ENCODE measurements at regions not wholly inside any gene's neighbourhood (a gene's known extent, or its start where the extent isn't known, plus 50 kb on each side); places are given as distances from the start of the nearest gene placed in this dataset.

GRCh38 chr3:30069056-30069455 is 537.3 kb upstream of the TGFBR2 start:
- DNase-seq: no peak

DNA sequence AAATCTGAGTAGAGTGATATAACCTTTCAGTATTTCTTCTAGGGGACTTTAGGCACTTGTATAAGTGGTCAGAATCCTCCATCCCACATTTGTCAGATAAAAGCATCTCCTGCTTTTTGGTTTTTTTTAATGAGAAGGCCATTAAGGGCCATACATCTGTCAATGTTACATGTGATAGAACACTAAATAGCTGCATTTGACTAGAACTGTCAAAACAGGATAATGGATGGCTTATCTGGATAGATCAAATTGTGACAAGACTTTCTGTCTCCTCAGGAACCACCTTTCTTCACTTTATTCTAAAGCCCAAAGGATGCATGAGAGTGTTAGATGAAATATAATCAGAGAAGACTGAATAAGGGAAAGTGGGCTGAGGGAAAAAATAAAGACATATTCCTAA is 533.4 kb upstream of the TGFBR2 start:
- no peak for DNase-seq

DNA sequence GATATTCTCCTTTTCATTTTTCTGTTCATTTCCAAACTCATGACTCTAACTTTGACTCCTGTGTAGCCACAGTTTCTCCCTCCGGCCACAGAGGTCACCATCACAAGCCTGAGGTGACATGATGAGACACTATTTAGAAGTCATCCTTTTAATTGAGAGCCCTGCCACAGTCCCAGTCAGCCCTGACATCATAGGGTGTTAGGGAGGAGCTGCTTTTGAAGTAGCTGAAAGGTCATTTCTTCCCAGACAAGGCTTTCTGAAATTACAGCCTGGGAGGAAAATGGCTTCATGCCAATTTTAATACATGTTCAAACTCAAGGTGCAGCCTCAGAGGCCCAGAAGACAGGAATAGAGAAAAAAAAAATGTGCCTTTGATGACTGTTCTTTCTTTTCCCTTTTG is 532.8 kb upstream of the TGFBR2 start:
- DNase-seq: no peak

DNA sequence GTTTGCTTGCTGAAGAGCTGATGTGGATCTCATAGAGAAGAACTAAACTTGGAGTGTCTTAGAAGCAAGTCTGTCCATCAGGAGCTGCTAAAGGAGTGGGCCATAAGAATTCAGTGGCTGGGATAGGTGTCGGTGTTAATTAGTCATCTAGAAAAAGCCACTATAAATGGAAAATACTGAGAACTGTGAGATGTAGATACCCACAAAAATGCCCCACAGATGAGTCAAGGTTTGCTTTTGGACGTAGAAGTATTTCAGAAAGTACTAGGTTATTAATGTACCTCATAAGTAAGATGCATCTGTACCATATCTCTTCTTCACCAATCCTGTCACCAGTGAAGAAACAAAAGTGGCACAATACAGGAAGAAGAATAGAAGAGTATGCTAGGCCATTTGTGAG is 530.9 kb upstream of the TGFBR2 start:
- DNase-seq: no peak

DNA sequence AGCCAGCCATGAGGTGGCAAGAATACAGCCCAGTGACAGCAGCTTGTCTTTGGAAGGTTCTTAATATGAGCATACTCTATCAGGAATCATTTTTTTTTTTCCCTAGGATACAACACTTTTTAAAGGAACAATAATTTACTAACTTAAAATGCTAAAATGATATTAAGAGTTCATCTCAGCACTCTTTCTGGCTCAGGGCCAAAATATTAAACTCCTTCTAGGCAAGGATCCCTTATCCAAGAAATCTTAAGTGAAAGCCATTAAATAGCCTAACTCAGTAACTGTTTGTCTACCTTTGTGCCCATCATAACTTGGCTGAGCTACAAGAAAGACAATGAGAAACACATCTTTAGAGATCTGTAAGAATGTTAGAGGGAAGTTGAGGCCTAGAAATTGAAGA is 529.5 kb upstream of the TGFBR2 start:
- no peak for DNase-seq

DNA sequence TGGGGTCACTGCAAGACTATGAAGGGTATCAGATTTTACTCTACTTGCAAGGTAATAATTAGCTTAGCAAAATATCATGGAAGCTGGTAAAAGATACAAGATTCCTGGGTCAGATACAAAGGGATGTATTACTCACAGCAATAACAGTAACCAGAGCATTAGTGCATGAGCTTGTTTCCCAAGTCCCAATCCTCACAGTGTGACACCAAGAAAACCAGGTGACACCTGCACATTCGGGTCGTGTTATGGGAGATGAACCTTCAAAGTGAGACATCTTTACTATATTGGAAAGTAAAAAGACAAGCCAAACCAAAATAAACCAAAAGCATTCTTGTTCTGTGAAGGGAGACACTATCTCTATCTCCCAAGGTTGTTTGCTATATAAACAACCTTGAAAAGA is 528.7 kb upstream of the TGFBR2 start:
- no peak for DNase-seq

- no peak for DNase-seq
Measured at GRCh38 chr3:30078736-30079135, 527.7 kb upstream of the TGFBR2 start.

- DNase-seq: no peak
Measured at GRCh38 chr3:30081904-30082303, 524.5 kb upstream of the TGFBR2 start.

GRCh38 chr3:30082652-30083051 is 523.7 kb upstream of the TGFBR2 start:
- no peak for DNase-seq

GRCh38 chr3:30083315-30083714 is 523.1 kb upstream of the TGFBR2 start:
- DNase-seq: no peak

DNA sequence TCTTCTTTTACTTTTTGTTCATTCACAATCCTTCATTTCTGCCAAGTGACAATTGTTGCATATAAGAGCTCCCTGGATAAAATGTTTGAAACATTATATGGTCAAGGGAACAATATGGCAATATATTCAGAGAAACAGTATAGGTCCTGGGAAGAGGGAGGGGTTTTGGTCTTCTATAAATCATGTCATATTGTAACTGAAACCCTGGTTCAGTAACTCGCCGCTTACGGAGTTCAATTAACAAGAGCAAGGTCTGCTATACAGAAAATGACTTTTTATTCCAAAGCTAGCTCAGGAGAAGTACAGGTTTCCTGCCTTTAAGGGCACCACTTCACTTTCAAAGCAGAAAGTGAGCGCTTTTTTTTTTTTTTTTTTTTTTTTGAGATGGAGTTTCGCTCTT is 522.1 kb upstream of the TGFBR2 start:
- DNase-seq: no peak

- DNase-seq: no peak
Measured at GRCh38 chr3:30084971-30085403, 521.4 kb upstream of the TGFBR2 start.

GRCh38 chr3:30085486-30085885 is 520.9 kb upstream of the TGFBR2 start:
- no peak for DNase-seq

- no peak for DNase-seq
Measured at GRCh38 chr3:30091686-30092085, 514.7 kb upstream of the TGFBR2 start.

DNA sequence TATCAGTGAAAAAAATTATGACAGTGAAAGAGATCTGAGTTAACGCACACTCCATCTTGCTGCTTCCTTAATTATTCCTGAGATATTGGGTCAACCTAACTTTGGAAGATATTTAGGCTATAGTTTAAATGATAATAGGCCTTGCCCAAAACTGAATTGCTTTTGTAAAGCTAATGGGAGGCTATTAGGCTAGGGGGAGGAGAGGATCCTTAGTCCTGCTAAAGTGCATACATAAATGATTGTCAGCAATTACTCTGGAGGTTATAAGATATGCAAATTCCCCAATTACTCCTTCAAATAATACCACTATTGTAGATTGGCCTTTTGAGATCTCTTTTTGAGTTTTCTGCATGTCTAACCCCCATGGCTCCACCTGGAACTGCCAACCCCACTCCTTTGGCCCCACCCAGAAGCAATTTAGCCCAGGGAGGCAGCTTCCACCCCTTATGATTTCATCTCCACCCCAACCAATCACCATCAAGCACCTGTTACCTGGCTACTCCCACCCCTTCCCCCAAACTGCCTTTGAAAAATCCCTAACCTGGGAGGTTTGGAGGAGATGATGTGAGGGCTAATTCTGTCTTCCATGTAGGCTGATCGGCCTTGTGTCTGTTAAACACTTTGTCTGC is 509.3 kb upstream of the TGFBR2 start:
- DNase-seq: no peak

- DNase-seq: no peak
Measured at GRCh38 chr3:30098243-30098642, 508.2 kb upstream of the TGFBR2 start.

- DNase-seq: peak in 1 of 2 donors; percentile 17
Measured at GRCh38 chr3:30098653-30099455, 507.5 kb upstream of the TGFBR2 start.

DNA sequence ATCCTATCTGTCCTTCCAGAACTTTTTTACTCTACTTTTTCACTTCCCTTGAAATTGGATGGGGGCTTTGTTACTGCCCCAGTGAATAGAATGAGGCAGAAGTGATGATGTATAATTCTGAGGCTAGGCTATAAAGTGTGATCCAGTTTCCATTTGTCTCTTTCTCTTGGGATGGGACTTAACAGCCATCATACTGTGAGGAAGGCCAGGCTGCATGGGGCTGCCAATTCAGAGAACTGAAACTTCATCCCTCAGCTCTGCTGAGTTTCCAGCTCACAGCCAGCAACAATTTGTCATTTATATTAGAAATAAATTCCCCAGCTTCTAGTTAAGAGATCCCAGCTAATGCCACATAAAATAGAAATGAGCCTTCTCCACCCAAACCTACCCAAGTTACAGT is 504.0 kb upstream of the TGFBR2 start:
- DNase-seq: no peak

- DNase-seq: no peak
Measured at GRCh38 chr3:30103186-30103585, 503.2 kb upstream of the TGFBR2 start.

DNA sequence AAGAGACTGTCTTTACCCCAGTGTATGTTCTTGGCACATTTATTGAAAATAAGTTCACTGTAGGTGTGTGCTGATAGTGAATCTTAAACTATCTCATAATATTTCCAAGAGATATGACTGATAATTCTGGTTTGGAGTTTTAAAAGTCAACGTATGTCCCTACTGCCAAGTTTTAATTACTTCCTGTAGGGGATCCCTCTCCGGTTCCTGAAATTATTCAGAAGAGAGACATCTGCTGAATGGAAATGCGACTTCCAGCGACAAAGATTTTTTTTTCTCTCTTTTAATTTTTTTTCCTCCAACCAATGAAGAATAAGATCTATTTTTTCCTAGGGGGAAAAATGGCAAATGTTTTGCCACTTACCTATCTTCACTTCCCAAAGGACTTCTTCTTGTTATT is 498.9 kb upstream of the TGFBR2 start:
- DNase-seq: no peak

GRCh38 chr3:30112411-30112810 is 494.0 kb upstream of the TGFBR2 start:
- DNase-seq: peak; percentile 26 to 42

- peak; percentile 44 to 85 for DNase-seq
Measured at GRCh38 chr3:30112902-30113484, 493.4 kb upstream of the TGFBR2 start.

DNA sequence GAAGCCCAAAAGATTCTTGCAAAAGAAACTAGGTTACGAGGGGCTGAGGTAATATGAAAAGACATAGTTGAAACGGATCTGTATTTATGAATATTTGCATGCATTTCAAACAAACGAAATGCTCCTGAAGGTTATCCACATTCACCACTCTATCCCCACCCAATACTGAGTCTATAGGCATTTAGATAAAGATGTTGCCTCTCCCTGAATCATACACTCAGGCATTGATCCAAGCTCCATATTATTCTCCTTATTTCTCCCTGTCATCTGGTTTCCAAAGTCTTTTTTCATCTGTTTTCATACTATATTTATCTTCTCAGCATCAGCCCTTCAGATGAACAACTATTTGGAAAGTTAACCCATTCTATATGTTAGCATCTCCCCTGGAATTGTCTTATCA is 492.5 kb upstream of the TGFBR2 start:
- no peak for DNase-seq

- DNase-seq: no peak
Measured at GRCh38 chr3:30114918-30115317, 491.5 kb upstream of the TGFBR2 start.

All from inflammatory macrophage treated with lipopolysaccharide for 1 hour (primary cell).